ENCODE measurements at regions not wholly inside any gene's neighbourhood (a gene's known extent, or its start where the extent isn't known, plus 50 kb on each side); places are given as distances from the start of the nearest gene placed in this dataset.

DNA sequence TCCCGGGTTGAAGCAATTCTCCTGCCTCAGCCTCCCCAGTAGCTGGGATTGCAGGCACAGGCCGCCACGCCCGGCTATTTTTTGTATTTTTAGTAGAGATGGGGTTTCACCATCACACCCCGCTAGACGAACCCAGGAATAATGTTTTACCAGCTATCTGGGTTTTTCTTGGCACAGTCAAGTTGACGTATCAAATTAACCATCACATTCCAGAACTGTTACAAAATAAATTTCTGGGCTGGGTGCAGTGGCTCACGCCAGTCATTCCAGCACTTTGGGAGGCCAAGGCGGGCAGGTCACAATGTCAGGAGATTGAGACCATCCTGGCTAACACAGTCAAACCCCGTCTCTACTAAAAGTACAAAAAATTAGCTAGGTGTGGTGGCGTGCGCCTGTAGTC lies 501.2 kb downstream of the SHISA9 start:
- DNase-seq = no peak

DNA sequence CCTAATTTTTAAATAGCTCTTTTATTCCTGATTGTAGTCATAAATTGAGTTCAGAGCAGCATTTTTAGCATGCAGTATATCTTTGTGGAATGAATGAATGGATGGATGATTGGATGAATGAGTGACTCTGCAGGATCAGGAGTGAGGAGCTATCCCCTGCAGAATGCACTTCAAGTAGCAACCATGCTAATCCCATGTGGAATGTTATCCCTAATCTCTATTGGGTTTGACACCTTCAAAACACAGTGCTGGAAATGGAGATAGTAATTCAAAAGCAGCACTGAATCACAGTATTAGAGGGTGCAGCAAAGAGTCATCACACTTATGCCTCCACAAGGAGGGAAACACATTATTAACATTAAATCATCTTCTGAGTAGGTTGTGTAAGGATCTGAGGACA lies 501.9 kb downstream of the SHISA9 start:
- DNase-seq = no peak

DNA sequence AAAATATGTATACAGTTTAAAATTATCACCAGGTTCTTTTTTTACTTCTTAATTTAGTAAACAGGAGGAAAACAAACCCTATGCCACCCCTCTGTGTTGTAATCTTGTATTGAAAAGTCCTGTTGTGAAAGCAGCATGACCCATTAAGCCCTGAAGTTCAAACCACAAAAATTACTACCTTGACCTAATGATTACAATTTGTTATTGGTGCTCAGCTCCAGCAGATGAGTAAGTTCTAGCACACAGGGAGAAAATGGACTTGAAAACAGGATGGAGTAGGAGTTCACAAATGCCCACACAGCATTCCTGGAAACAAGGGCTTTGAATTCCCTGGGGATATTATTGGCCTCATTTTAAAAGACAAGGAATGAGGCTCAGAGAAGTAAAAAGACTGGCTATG lies 505.8 kb upstream of the ERCC4 start:
- DNase-seq = no peak

DNA sequence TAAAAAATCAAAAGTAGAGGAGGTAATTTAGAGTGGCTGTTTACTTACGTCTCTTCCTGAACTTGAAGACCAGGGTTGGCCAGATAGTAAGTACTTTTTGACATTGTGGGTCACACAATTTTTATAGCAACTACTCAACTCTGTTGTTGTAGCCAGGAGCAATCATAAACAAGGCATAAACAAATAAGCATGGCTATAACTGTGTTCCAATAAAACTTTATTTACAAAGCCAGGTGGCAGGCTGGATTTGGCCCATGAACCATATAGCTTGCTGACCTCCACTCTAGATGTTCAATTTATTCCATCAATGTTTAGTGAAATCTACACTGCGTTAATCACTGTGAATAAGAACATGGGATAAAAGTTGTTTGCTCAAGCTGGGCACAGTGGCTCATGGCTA lies 500.4 kb upstream of the ERCC4 start:
- DNase-seq = no peak

- no peak for DNase-seq
Observed at GRCh38 chr16:13421726-13422125, 498.2 kb upstream of the ERCC4 start.

DNA sequence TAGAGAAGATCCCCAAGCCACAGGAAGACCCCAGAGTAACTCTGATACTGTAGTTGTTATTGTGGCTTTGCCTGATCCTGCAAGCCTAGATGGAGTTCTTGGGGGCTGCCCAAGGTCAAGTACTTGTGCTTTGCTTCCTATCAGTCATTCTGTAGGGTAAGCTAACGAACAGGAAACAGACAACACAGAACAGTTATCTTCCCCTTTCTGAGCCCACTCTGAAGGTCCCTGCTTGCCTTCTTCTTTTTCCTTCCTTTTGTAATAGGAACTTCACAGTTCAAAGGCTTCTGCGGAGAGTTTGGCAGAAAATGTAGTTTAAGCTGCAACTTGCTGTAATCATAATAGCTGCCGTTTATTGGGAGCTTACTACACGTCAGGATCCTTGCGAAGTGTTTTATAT lies 494.1 kb upstream of the ERCC4 start:
- no peak for DNase-seq

- DNase-seq = no peak
Observed at GRCh38 chr16:13426269-13426668, 493.7 kb upstream of the ERCC4 start.

DNA sequence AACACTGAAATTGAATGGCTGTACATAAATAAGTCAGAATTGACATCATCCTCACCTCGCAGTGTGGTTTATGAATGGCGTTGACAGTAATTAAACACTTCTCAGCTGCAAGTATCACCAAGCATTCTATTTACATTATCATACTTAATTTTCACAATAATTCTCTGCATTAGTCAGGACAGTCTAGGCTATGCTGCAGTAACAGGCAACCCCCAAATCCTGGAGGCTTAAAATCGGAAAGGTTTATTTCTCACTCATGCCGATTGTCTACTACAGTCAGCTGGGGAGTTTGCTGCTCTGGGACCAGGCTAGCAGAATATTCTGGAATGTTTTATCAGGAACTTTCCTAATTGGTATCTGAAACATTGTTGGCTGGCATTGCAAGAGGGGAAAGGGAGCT lies 493.2 kb upstream of the ERCC4 start:
- no peak for DNase-seq

- DNase-seq = no peak
Observed at GRCh38 chr16:13427943-13428342, 492.0 kb upstream of the ERCC4 start.

GRCh38 chr16:13429416-13429815 lies 490.5 kb upstream of the ERCC4 start:
- DNase-seq = no peak

DNA sequence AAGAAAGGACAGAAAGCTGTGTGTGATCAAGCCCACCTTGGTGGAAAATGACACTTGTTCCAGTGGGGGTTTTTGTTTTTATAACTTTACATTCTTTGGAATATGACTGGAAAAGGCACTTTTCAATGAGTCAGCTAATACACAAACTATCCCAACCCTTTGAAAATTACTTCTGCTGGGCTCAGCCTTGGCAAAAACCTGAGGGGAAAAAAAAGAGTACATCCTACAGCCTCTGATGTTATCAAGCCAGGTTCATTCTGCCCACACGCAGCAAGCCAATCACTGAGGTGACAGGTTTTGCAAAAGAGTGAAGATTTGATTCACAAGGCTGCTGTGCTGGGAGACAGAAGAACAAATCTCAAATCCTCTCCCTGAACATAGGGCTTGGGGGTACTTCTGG lies 484.5 kb upstream of the ERCC4 start:
- DNase-seq = no peak

- no peak for DNase-seq
Observed at GRCh38 chr16:13435873-13436474, 484.0 kb upstream of the ERCC4 start.

- no peak for DNase-seq
Observed at GRCh38 chr16:13436641-13437412, 483.1 kb upstream of the ERCC4 start.

DNA sequence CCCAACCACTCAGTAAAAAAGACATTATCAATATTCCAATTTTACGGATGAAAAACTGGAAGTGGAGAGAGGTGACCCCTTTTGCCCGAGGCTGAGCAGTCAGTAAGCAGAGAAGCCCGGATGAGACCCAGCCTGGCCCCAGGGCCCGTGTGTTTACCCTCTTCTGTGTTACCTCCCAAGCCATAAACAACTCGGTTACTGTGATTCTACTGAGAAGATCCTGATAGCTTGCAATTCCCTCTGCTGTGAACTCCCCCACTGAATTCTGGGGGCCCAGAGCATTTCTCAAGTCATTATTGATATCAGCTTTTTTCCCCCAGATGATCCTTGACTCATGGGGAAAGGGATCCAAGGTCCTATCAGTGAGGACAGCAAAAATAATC lies 482.6 kb upstream of the ERCC4 start:
- no peak for DNase-seq

- DNase-seq = no peak
Observed at GRCh38 chr16:13438064-13438463, 481.9 kb upstream of the ERCC4 start.

GRCh38 chr16:13439766-13440165 lies 480.2 kb upstream of the ERCC4 start:
- no peak for DNase-seq

GRCh38 chr16:13441675-13442074 lies 478.3 kb upstream of the ERCC4 start:
- DNase-seq = no peak

- DNase-seq = no peak
Observed at GRCh38 chr16:13448346-13448745, 471.6 kb upstream of the ERCC4 start.

DNA sequence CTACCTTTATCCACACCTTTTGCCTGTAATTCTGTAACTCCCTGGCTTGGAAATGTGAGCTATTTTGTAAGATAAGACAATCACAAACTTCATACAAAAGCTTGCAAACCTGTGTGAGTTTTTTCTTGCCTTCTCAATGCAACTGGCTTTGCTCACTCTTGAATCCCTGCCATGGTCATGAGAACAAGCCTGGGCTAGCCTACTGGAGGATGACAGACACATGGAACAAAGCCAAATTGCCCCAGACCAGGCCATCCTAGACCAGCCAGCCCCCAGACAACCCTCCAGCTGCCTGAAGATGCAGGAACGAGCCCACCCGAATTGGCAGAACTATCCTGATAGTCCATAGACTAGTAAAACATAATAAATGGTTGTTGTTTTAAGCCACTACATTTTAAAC lies 466.6 kb upstream of the ERCC4 start:
- DNase-seq = no peak

DNA sequence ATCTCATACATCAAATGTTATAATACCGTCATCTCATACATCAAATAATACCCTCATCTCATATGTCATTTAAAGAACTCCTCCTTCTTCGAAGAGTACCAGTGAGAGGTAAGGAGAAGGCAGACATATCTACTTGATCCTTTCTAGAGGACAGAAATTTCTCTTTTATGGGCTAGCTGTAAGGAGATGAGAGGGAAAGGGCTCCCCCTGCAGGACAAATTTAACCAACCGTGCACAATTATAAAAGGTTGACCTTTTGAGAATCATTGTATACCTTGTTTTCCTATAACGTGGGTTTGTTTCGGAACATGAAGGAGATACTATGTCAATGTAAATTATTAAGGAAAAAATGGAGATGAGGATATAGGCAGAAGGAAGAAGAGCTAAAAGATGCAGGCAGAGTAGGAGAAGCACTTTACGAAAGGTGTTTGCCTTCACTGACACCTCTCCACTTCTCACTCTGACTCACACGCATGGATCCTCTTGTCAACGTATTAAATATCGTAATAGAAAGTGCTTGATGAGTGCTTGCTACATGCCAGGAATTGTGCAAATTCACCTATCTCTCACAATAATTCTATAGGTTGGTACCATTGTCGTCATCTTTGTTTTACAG lies 465.9 kb upstream of the ERCC4 start:
- peak in 1 of 2 experiments; percentile 12 for DNase-seq

DNA sequence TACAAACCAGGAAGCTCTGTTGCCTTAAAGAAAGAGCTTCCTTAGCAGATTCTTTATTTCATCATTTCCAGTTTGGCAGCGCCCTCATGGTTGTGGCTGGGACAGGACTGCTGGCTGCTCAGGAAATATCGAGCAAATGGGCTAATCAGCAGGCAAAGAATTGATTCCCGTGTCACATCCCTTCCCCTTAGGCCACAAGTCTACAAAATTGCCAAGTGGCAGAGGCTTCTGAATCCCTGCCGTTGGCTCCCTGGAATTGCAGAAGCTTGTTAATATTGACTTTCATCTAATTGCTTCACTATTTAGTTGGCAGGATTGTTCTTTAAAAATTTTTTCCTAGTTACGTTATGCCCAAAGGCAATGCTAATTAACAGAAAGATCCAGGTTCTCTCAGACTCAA lies 456.3 kb upstream of the ERCC4 start:
- no peak for DNase-seq

- no peak for DNase-seq
Observed at GRCh38 chr16:13471036-13471435, 448.9 kb upstream of the ERCC4 start.

DNA sequence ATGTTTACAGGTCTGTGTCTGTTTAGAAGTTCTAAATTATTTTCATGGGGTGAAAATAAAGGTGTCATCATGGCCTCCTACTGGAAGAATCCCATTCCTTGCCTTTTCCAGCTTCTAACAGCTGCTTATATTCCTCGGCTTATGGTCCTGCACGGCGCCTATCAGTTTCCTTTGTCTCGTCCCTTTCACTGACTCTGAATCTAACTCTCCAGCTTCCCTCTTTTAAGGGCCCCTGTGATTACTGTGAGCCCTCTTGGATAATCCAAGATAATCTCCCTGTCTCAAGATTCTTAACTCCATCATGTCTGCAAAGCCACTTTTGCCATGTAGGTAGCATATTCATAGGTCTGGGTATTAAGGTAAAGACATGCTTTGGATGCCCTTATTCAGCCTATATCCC lies 441.0 kb upstream of the ERCC4 start:
- no peak for DNase-seq

- no peak for DNase-seq
Observed at GRCh38 chr16:13479549-13479948, 440.4 kb upstream of the ERCC4 start.

GRCh38 chr16:13480801-13481200 lies 439.2 kb upstream of the ERCC4 start:
- no peak for DNase-seq
